Right cardiac atrium (tissue), 5 donors: ENCODE measurements at regions not wholly inside any gene's neighbourhood (a gene's known extent, or its start where the extent isn't known, plus 50 kb on each side); places are given as distances from the start of the nearest gene placed in this dataset.

Experiments
- ATAC-seq, 2 donors: fragments of 200-7000 bp; cut with Tn5 transposase; one replicate each; pipeline versions ENCODE4 v1.8.0 to v1.9.1; 2020; ENCODE audit warnings: moderate library complexity in 2 of 2, mild to moderate bottlenecking in 1 of 2
- DNase-seq, 3 donors: peaks; one replicate each; pipeline ENCODE4 v3.0.0-alpha.2; 2020
- H3K27ac ChIP-seq: one replicate; pipeline ENCODE4 v1.5.1; 2013; ENCODE audit warnings: mild to moderate bottlenecking, low read length, control low read depth, moderate library complexity
- H3K27me3 ChIP-seq: one replicate; pipeline ENCODE4 v1.6.1; 2013; ENCODE audit not compliant: control insufficient read depth, insufficient read depth
- H3K4me1 ChIP-seq: one replicate; pipeline ENCODE4 v1.6.1; 2013; ENCODE audit warnings: low read length; ENCODE audit not compliant: control insufficient read depth, insufficient read depth
- H3K4me3 ChIP-seq: one replicate; pipeline ENCODE4 v1.5.1; 2013; ENCODE audit warnings: low read length, control low read depth
- H3K9me3 ChIP-seq: one replicate; pipeline ENCODE4 v1.6.1; 2013; ENCODE audit warnings: low read length; ENCODE audit not compliant: control insufficient read depth
- WGBS: extraction: QIAGEN DNeasy Blood & Tissue Kit; methylation state at CpG from one replicate; pipeline ENCODE4 v1.1.7; 2013; 5-methylcytosine and 5-hydroxymethylcytosine counted together
- intact Hi-C, 4 donors: fragments of 100-400 bp; cut with DNase I; formaldehyde crosslinking; loops; one replicate each; pipeline versions ENCODE4 v1.11.0 to v1.14.0; 2022 to 2023
- donor health status: healthy with polysubstance abuse.
- donor health status: DM: no; HTN: yes; CAD: no.
- donor health status: DM: no; HTN: no; CAD: no.
- donor health status: DM: no; HTN: yes; CAD: no; lungs with severe emphysema.
- donor health status: DM: yes; HTN: yes; CAD: no.

DNA sequence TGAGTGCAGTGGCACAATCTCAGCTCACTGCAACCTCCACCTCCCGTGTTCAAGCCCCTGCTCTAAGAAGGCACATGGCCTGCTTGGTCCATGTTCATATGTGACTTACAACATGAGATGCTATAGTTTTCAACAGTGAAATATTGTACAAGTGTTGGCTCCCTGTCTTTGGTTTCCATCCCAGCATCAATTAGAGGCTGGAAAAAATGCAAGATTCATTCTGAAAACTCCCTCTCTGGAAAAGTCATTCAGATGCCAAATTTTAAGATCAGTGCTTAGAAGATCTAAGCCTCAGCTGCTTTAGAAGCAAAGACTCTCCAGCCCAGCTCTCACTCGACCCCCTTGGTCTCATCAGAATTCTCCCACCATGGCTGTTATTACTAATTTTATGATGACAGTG, 398.9 kb downstream of the KIF16B start:
- WGBS = 56% methylated on average over 2 of the region's 2 CpGs
- Histone ChIP-seq H3K9me3 (no peaks in the 10 kb centered on the region), H3K4me1 (no peaks in the 10 kb centered on the region), H3K27me3 (no peaks in the 10 kb centered on the region), H3K4me3 (no peak overlapping the region), H3K27ac (no peak overlapping the region)
- ATAC-seq (no peak), DNase-seq (no peak)
- intact Hi-C loops = loop anchor here in 1 of 4 donors (10.0 kb wide), 1 partner anchor 60 kb away; no protein-coding TSS in a partner anchor

DNA sequence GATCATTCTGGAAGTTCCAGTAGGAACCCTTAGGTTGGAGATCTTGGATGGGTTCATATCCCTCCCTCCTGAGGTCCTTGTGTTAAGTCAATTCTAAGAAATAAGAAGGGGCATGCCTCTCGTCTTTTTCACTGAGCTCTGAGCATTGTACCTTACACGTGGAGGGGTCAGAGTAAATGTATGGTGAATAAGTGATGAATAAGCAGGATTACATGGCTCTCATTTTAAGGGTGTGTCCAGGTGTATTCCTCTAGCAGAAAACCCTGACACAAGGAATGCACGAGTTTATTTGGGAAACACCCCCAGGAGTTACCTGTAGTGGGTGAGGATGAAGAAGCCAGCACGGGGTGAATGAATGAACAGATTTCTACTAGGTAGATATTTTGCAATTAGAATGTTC, 400.2 kb downstream of the KIF16B start:
- 83% methylated on average over 4 of the region's 4 CpGs for WGBS
- Histone ChIP-seq H3K27ac (no peak overlapping the region), H3K27me3 (no peaks in the 10 kb centered on the region), H3K9me3 (no peaks in the 10 kb centered on the region), H3K4me3 (no peak overlapping the region), H3K4me1 (no peaks in the 10 kb centered on the region)
- DNase-seq (no peak), ATAC-seq (no peak)
- intact Hi-C loops = loop anchor here in 1 of 4 donors (10.0 kb wide), 1 partner anchor 62 kb away; no protein-coding TSS in a partner anchor

DNA sequence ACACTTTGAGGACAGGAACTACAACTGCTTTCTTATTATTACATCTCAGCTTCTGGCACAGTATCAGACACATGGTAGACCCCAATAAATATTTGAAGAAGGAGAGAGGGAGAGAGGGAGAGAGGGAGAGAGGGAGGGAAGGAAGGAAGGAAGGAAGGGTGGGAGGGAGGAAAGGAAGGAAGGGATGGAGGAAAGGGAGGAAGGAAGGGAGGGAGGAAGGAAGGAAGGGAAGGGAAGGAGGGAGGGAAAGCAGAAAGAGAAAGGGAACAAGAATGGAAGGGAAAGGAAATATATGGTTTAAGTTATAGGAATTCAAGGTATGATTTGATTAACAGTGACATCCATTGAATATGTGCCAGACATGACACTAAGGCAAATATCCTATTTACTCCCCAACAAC, 402.1 kb downstream of the KIF16B start:
- H3K4me1 ChIP-seq = no peaks in the 10 kb centered on the region
- no peak overlapping the region for H3K27ac ChIP-seq
- no peaks in the 10 kb centered on the region for H3K27me3 ChIP-seq
- no peaks in the 10 kb centered on the region for H3K9me3 ChIP-seq
- H3K4me3 ChIP-seq = no peak overlapping the region
- DNase-seq = no peak
- intact Hi-C loops = loop anchor here in 1 of 4 donors (10.0 kb wide), 1 partner anchor 64 kb away; no protein-coding TSS in a partner anchor
- no peak for ATAC-seq

DNA sequence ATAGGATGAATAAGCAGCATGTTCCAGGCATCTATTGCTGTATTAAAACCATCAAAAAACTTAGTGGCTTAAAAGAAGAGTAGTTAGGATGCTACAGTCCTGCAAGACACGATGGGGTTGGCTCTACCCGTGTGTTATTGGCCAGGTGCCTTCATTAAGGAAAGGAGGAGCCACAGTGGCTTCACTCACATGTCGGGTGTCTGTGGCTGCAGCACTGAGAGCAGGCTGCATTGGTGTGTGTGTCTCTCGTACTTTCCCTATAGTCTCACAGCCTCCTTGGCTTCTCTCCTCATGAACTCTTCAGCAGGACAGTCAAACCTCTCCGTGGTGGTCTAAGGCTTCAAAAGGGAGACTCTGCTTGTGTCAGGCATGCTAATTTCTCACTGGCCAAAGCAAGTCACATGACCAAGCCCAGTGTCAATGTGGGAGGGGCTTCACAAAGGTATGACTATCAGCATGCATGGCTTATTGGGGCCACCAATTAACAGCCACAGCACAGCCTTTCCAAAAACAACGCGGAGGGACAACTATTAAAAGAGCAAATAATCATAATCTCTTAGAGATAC, 402.8 kb downstream of the KIF16B start:
- Histone ChIP-seq H3K27me3 (no peaks in the 10 kb centered on the region), H3K27ac (no peak overlapping the region), H3K4me1 (no peaks in the 10 kb centered on the region), H3K4me3 (no peak overlapping the region), H3K9me3 (no peaks in the 10 kb centered on the region)
- WGBS = 58% methylated on average over 7 of the region's 7 CpGs
- no peak for DNase-seq
- intact Hi-C loops = loop anchor here in 1 of 4 donors (10.0 kb wide), 1 partner anchor 64 kb away; no protein-coding TSS in a partner anchor
- ATAC-seq = no peak

GRCh38 chr20:16167423-16168130, 405.7 kb downstream of the KIF16B start:
- 87% methylated on average over 2 of the region's 2 CpGs for WGBS
- ATAC-seq (no peak), DNase-seq (no peak)
- H3K4me3 ChIP-seq = no peak overlapping the region
- H3K9me3 ChIP-seq = no peaks in the 10 kb centered on the region
- intact Hi-C loops = no loop called here
- no peaks in the 10 kb centered on the region for H3K4me1 ChIP-seq
- no peaks in the 10 kb centered on the region for H3K27me3 ChIP-seq
- no peak overlapping the region for H3K27ac ChIP-seq

DNA sequence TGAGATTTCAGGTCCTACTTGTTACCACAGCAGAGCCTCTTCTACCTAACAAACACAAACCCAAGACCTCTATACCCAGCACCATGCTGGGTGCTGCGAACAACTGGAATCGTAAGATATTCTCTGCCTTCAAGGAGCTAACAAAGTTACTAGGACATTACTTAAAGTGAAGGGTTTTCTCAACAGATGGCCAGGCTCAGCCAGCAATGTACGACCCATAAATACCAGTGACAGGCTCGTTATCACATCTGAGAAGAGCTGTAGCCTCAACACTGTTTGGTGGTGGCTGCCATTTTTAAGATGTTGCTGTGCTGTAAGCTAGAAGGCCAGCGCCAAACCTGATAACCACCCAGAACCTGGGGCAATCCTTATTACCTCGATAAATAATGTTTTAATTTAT, 406.5 kb downstream of the KIF16B start:
- 77% methylated on average over 6 of the region's 6 CpGs for WGBS
- ATAC-seq (no peak), DNase-seq (no peak)
- intact Hi-C loops = no loop called here
- H3K9me3 ChIP-seq = no peaks in the 10 kb centered on the region
- no peak overlapping the region for H3K27ac ChIP-seq
- no peaks in the 10 kb centered on the region for H3K4me1 ChIP-seq
- H3K27me3 ChIP-seq = no peaks in the 10 kb centered on the region
- no peak overlapping the region for H3K4me3 ChIP-seq

DNA sequence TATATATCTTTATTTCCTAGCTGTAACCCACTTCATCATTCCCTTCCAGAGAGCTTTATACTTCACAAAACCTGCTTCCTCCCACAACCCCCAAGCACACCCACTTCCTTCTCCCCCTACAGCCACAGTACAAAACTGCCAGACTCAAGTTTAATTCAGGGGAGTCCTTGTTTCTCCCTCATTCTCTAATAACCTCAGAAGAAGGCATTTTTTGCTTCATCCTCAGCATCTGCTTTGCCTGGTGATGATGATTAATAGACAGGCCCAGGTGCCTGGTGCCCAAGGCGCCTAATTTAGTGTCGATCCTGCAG, 414.3 kb downstream of the KIF16B start:
- H3K4me3 ChIP-seq = no peak overlapping the region
- ATAC-seq (no peak), DNase-seq (no peak)
- intact Hi-C loops = no loop called here
- H3K9me3 ChIP-seq = no peaks in the 10 kb centered on the region
- no peak overlapping the region for H3K27ac ChIP-seq
- WGBS = 82% methylated on average over 2 of the region's 2 CpGs
- H3K27me3 ChIP-seq = no peaks in the 10 kb centered on the region
- H3K4me1 ChIP-seq = no peaks in the 10 kb centered on the region

DNA sequence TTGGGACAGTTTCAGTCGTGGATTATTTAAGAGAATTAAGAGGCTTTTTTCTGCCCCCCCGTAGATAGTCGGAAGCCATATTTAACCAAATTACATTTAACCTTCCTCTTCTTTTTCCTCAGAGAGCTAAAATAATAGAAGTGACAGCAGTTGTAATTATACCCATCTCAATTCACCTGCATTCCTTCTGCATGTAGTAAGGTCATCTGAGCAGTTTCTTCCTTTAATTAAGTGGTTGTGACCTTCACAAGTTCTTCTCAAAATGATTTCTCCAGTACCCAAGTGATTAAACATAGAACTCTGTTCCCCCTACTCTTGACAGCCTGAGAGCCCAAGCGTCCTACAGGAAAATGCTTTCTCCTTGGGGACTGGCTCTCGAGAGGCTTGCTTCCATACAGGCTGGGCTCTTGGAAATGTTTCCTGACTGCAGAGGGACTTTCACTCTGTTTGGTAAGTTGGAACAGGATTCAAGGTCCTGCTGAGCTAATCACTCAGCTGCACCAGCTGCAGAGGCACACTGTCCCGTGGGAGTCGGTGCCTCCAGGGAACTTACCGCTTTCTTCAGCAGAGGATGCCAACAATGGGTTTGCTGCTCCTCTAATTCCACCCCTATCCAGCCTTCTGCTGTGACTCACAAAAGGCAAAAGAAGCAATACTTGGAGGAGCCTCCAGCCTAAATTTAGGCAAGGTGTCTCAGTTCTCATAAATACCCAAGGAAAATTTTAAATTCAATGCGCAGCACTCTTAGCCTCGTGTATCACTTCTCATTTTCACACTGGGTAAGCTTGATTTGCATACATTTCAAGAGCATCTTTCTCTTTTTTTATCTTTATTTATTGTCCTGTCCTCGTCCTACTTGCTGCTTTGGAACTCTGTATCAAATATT, 414.9 kb downstream of the KIF16B start:
- DNase-seq (no peak), ATAC-seq (no peak)
- H3K27me3 ChIP-seq = no peaks in the 10 kb centered on the region
- H3K4me1 ChIP-seq = no peaks in the 10 kb centered on the region
- intact Hi-C loops = no loop called here
- H3K4me3 ChIP-seq = no peak overlapping the region
- no peak overlapping the region for H3K27ac ChIP-seq
- WGBS = 71% methylated on average over 11 of the region's 11 CpGs
- H3K9me3 ChIP-seq = no peaks in the 10 kb centered on the region

- intact Hi-C loops = no loop called here
- ATAC-seq (no peak), DNase-seq (no peak)
- no peaks in the 10 kb centered on the region for H3K27me3 ChIP-seq
- 97% methylated on average over 2 of the region's 2 CpGs for WGBS
- H3K4me1 ChIP-seq = no peaks in the 10 kb centered on the region
- H3K4me3 ChIP-seq = no peak overlapping the region
- H3K9me3 ChIP-seq = no peaks in the 10 kb centered on the region
- no peak overlapping the region for H3K27ac ChIP-seq
Observed at GRCh38 chr20:16147916-16148315, 425.3 kb downstream of the KIF16B start.

GRCh38 chr20:16147216-16147615, 426.0 kb downstream of the KIF16B start:
- no peaks in the 10 kb centered on the region for H3K4me1 ChIP-seq
- H3K27ac ChIP-seq = no peak overlapping the region
- intact Hi-C loops = no loop called here
- no peak for DNase-seq
- H3K27me3 ChIP-seq = no peaks in the 10 kb centered on the region
- H3K9me3 ChIP-seq = no peaks in the 10 kb centered on the region
- no peak for ATAC-seq
- H3K4me3 ChIP-seq = no peak overlapping the region
- 38% methylated on average over 1 of the region's 1 CpG for WGBS

DNA sequence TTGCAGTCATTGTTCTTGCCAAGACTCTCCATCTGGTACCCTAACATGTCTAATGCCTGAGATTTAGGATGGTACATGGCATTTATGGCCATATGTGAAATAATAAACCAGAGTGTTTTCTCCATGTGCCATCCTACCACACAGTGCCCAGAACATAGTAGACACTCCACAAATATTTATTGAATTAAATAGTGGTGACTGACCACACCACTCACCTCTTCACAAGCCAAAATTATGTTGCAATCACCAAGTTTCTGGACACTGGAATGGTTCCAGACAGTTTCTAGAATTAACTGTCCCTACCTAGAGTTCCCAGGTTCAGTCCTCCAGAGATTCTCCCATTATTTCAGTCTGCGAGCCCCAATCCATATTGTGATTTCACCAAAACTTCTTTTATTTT, 427.3 kb downstream of the KIF16B start:
- intact Hi-C loops = no loop called here
- DNase-seq (no peak), ATAC-seq (no peak)
- no peaks in the 10 kb centered on the region for H3K4me1 ChIP-seq
- H3K4me3 ChIP-seq = no peak overlapping the region
- H3K27ac ChIP-seq = no peak overlapping the region
- WGBS = 99% methylated on average over 1 of the region's 1 CpG
- H3K9me3 ChIP-seq = no peaks in the 10 kb centered on the region
- no peaks in the 10 kb centered on the region for H3K27me3 ChIP-seq
